Ishikawa (cell line): ENCODE measurements at regions not wholly inside any gene's neighbourhood (a gene's known extent, or its start where the extent isn't known, plus 50 kb on each side); places are given as distances from the start of the nearest gene placed in this dataset.

Source experiments
- CEBPB ChIP-seq: IDR thresholded peaks from 2 replicates; pipeline ENCODE4 v1.6.1; 2012
- CREB1 ChIP-seq: IDR thresholded peaks from 2 replicates; pipeline ENCODE4 v1.6.1; 2012; ENCODE audit warnings: low read depth
- EGR1 ChIP-seq: IDR thresholded peaks from 2 replicates; pipeline ENCODE4 v1.6.1; 2012
- EP300 ChIP-seq: IDR thresholded peaks from 2 replicates; pipeline ENCODE4 v1.6.1; 2012; ENCODE audit warnings: borderline replicate concordance
- FOXM1 ChIP-seq: IDR thresholded peaks from 2 replicates; pipeline ENCODE4 v1.6.1; 2012; ENCODE audit warnings: low read depth, borderline replicate concordance
- MAX ChIP-seq: IDR thresholded peaks from 2 replicates; pipeline ENCODE4 v1.6.1; 2012
- NFIC ChIP-seq: IDR thresholded peaks from 2 replicates; pipeline ENCODE4 v1.6.1; 2012
- RAD21 ChIP-seq: IDR thresholded peaks from 2 replicates; pipeline ENCODE4 v1.6.1; 2012; ENCODE audit warnings: low read depth
- REST ChIP-seq: IDR thresholded peaks from 2 replicates; pipeline ENCODE4 v1.6.1; 2012; ENCODE audit warnings: low read depth, mild to moderate bottlenecking
- TAF1 ChIP-seq: IDR thresholded peaks from 2 replicates; pipeline ENCODE4 v1.6.1; 2012; ENCODE audit warnings: low read depth, mild to moderate bottlenecking
- TCF12 ChIP-seq: IDR thresholded peaks from 2 replicates; pipeline ENCODE4 v1.6.1; 2012; ENCODE audit warnings: low read depth
- TEAD4 ChIP-seq: IDR thresholded peaks from 2 replicates; pipeline ENCODE4 v1.6.1; 2012
- USF1 ChIP-seq: IDR thresholded peaks from 2 replicates; pipeline ENCODE4 v1.6.1; 2012
- YY1 ChIP-seq: IDR thresholded peaks from 2 replicates; pipeline ENCODE4 v1.6.1; 2012; ENCODE audit warnings: low read depth
- ZBTB7A ChIP-seq: IDR thresholded peaks from 2 replicates; pipeline ENCODE4 v1.6.1; 2012; ENCODE audit warnings: low read depth

DNA sequence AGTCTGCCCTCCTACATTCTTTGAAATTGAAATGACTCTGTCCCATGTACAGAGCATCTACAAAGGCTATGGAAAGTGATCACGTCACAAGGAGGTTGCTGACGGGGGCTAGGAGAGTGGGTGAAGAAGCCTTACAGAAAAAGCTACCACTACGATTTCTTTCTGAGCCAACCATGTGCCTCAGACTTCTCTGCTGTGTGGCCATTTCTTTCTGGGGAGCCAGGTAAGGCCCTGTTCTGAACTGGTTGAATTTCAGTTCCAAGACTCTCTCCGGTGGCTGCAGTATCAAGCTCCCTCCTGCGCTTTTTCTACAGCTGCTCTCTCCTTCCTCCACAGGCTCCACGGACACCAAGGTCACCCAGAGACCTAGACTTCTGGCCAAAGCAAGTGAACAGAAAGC is 112.5 kb upstream of the PRSS1 start:
- no peak for TF ChIP-seq MAX
- TF ChIP-seq NFIC: no peak
- TF ChIP-seq FOXM1: no peak
- TF ChIP-seq EP300: no peak
- TF ChIP-seq EGR1: no peak
- no peak for TF ChIP-seq CREB1
- no peak for TF ChIP-seq USF1
- TF ChIP-seq YY1: no peak

DNA sequence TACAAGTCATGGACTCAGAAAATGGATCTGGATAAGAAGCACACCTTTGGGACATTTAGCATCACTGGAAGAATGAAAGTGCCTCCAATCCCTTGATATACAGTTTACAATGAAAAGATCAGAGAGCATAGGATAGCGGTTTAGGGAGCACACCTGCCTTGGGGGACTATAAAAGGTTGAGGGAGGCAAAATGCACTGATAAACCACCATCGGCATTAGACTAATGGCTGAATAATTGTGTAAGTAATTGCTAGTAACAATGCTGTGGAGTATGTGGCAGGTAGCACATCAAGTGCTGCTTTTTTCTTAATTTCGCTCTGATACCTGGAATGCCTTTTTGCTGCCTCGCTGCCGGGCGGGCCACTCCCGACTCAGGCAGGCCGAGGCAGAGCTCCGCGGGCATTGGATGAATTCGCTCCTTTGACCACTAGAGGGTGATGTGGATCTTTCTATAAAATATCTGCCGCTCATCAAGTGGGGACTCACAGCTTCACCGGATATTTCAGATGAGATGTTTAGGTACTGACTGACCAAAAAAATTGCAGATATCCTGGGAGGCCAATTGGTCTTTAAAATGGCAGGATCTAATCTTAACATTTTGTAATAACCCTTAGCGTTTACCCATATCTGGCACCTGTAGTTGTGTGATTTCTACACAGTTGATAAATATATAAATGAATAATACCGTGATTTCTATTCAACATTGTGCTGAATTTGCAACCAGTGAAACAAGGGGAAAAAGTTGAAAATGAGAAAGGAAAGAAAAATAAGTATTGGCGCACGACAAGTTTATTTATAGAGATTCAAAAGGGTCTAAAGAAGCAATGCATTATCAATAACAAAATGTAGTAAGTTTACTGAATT is 116.8 kb upstream of the PRSS1 start:
- TF ChIP-seq REST: no peak
- TF ChIP-seq RAD21: peak; percentile 81

GRCh38 chr7:142629588-142630260 is 119.5 kb upstream of the PRSS1 start:
- no peak for TF ChIP-seq REST
- no peak for TF ChIP-seq MAX
- TF ChIP-seq TEAD4: no peak
- no peak for TF ChIP-seq YY1
- no peak for TF ChIP-seq TAF1
- TF ChIP-seq RAD21: no peak
- TF ChIP-seq ZBTB7A: no peak
- TF ChIP-seq CEBPB: no peak
- TF ChIP-seq EGR1: no peak
- no peak for TF ChIP-seq TCF12
- TF ChIP-seq CREB1: no peak

DNA sequence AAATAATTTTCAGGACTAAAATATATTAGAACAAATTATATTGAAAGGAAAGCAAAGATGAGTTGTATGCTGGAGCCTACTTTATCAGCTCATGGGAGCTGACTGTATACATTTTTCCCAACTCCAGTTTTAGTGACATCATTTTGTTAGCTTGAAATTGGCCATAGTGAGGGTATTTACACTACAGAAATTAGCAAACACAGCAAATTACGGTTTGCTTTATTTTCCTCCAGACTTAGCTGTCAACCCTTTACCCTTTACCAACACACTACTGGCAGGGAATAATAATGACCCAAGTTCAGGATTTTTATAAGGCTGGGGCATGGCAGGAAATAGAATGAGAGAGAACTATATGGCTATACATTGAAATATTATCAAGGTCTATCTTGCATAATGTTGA is 120.3 kb upstream of the PRSS1 start:
- TF ChIP-seq YY1 (no peak), EP300 (no peak), RAD21 (no peak), TEAD4 (no peak), FOXM1 (no peak), MAX (no peak), REST (no peak), CEBPB (no peak), TCF12 (no peak), NFIC (no peak), TAF1 (no peak), CREB1 (no peak), USF1 (no peak), ZBTB7A (no peak)
